HCT116 (cell line): ENCODE measurements at regions not wholly inside any gene's neighbourhood (a gene's known extent, or its start where the extent isn't known, plus 50 kb on each side); places are given as distances from the start of the nearest gene placed in this dataset.

ENCODE experiments used
- ATAC-seq: fragments of 200-7000 bp; cut with Tn5 transposase; 2 replicates; pipeline ENCODE4 v1.9.1; 2020; ENCODE audit warnings: mild to moderate bottlenecking, moderate library complexity
- BruUV-seq: library from RNA; stranded (reverse); fragments of 400-500 nt; replicated peaks from 2 replicates; lab custom pipeline; 2021; lab: Mats Ljungman, UMichigan
- CTCF ChIA-PET: fragments of 300-600 bp; sonication (Branson Sonifier 250); formaldehyde crosslinking; loops from one replicate; lab custom pipeline; 2021; ENCODE audit warnings: antibody characterized with exemption; lab: Charles Lee
- POLR2A ChIA-PET: fragments of 300-600, 350-600 bp; sonication (Branson Sonifier 250); formaldehyde crosslinking; loops from one replicate; lab custom pipeline; 2021; ENCODE audit warnings: antibody characterized with exemption; lab: Charles Lee
- RAD21 ChIA-PET, 2 experiments: fragments of 300-600 bp; sonication (Branson Sonifier 250); formaldehyde crosslinking; loops; one replicate each; lab custom pipeline; 2023; ENCODE audit warnings: low total read pairs in 2 of 2; ENCODE audit not compliant: uncharacterized antibody in 2 of 2, unreplicated experiment in 2 of 2, low non-redundant PET in 1 of 2; lab: Charles Lee
- DNase-seq: peaks from one replicate; pipeline ENCODE4 v3.0.0-alpha.2; 2010; ENCODE audit warnings: low read depth, low spot score
- H2AFZ ChIP-seq: fragments of 200-600 bp; shearing (Covaris generic), sonication (generic); 2 replicates; pipeline ENCODE4 v1.6.1; 2017; ENCODE audit warnings: low read depth, mixed run types, mixed read lengths, antibody characterized with exemption, low read length; ENCODE audit not compliant: poor library complexity, severe bottlenecking
- H3K27ac ChIP-seq: 2 replicates; pipeline ENCODE4 v1.5.1; 2012; ENCODE audit warnings: low read depth, low read length
- H3K27me3 ChIP-seq: fragments of 200-600 bp; sonication (generic); 2 replicates; pipeline ENCODE4 v1.6.1; 2016; ENCODE audit warnings: mixed run types, low read length, mixed read lengths; ENCODE audit not compliant: insufficient read depth
- H3K36me3 ChIP-seq, 2 experiments: fragments of 200-500 bp in 1 of 2; fragments of 200-600 bp in 1 of 2; sonication (Bioruptor generic) in 1 of 2; sonication (generic) in 1 of 2; 2 replicates each; pipeline versions ENCODE4 v1.5.1 to v1.6.1; 2014 to 2016; ENCODE audit warnings: low read length in 2 of 2, inconsistent platforms in 1 of 2, mixed read lengths in 1 of 2, mixed run types in 1 of 2; ENCODE audit not compliant: insufficient read depth in 2 of 2, control insufficient read depth in 1 of 2
- H3K4me1 ChIP-seq, 2 experiments: fragments of 200-600 bp in 1 of 2; sonication (generic) in 1 of 2; 2 replicates each; pipeline versions ENCODE4 v1.5.1 to v1.6.1; 2012 to 2017; ENCODE audit warnings: low read length in 2 of 2, inconsistent platforms in 1 of 2, mild to moderate bottlenecking in 1 of 2, mixed read lengths in 1 of 2, mixed run types in 1 of 2, moderate library complexity in 1 of 2; ENCODE audit not compliant: insufficient read depth in 2 of 2, control insufficient read depth in 1 of 2
- H3K4me2 ChIP-seq: fragments of 200-600 bp; sonication (generic); 2 replicates; pipeline ENCODE4 v1.6.1; 2017; ENCODE audit warnings: mixed run types, low read length, mixed read lengths
- H3K4me3 ChIP-seq, 2 experiments: fragments of 200-600 bp in 1 of 2; sonication (generic) in 1 of 2; replicated peaks in 1 of 2; 2 replicates each; pipeline ENCODE4 v1.5.1; 2011 to 2016; ENCODE audit warnings: low read length in 2 of 2, control low read depth in 1 of 2, low read depth in 1 of 2, mild to moderate bottlenecking in 1 of 2, mixed read lengths in 1 of 2, mixed run types in 1 of 2
- H3K79me2 ChIP-seq: fragments of 200-600 bp; sonication (generic); 2 replicates; pipeline ENCODE4 v1.6.1; 2017; ENCODE audit warnings: mild to moderate bottlenecking, mixed run types, low read length, moderate library complexity, mixed read lengths; ENCODE audit not compliant: insufficient read depth
- H3K9ac ChIP-seq: fragments of 200-600 bp; sonication (generic); 2 replicates; pipeline ENCODE4 v1.6.1; 2016; ENCODE audit warnings: low read length, mixed read lengths
- H3K9me2 ChIP-seq: fragments of 200-600 bp; sonication (generic), shearing (Covaris generic); 2 replicates; pipeline ENCODE4 v1.6.1; 2017; ENCODE audit warnings: mixed run types, mild to moderate bottlenecking, moderate library complexity; ENCODE audit not compliant: insufficient read depth
- H3K9me3 ChIP-seq, 2 experiments: fragments of 200-500 bp in 1 of 2; fragments of 200-600 bp in 1 of 2; sonication (Bioruptor generic) in 1 of 2; sonication (generic) in 1 of 2; 2 replicates each; pipeline ENCODE4 v1.6.1; 2014 to 2017; ENCODE audit warnings: low read length in 2 of 2, mixed read lengths in 2 of 2, inconsistent platforms in 1 of 2, low read depth in 1 of 2, mild to moderate bottlenecking in 1 of 2, mixed run types in 1 of 2, moderate library complexity in 1 of 2; ENCODE audit not compliant: control insufficient read depth in 1 of 2, insufficient read depth in 1 of 2
- H4K20me1 ChIP-seq: fragments of 200-600 bp; sonication (generic), shearing (Covaris generic); 2 replicates; pipeline ENCODE4 v1.6.1; 2017; ENCODE audit warnings: mixed run types, mild to moderate bottlenecking, moderate library complexity; ENCODE audit not compliant: insufficient read depth
- CBX3 ChIP-seq: IDR thresholded peaks from 2 replicates; pipeline ENCODE4 v1.6.1; 2012; ENCODE audit warnings: low read depth
- CTCF ChIP-seq, 3 experiments: fragments of 200-600 bp in 1 of 3; sonication (generic) in 1 of 3; IDR thresholded peaks in 2 of 3; conservative IDR thresholded peaks in 1 of 3; 2 replicates each; pipeline ENCODE4 v1.5.1; 2012 to 2017; ENCODE audit warnings: low read depth in 2 of 3, low read length in 2 of 3, antibody characterized with exemption in 1 of 3, borderline replicate concordance in 1 of 3, control low read depth in 1 of 3, mild to moderate bottlenecking in 1 of 3, mixed read lengths in 1 of 3, mixed run types in 1 of 3, moderate library complexity in 1 of 3; ENCODE audit not compliant: insufficient read depth in 1 of 3
- EGR1 ChIP-seq: IDR thresholded peaks from 2 replicates; pipeline ENCODE4 v1.6.1; 2012; ENCODE audit warnings: low read depth
- ELF1 ChIP-seq: IDR thresholded peaks from 2 replicates; pipeline ENCODE4 v1.6.1; 2012; ENCODE audit warnings: low read depth, borderline replicate concordance
- EZH2 ChIP-seq: fragments of 200-600 bp; sonication (generic); IDR thresholded peaks from 2 replicates; pipeline ENCODE4 v1.6.1; 2017; ENCODE audit warnings: antibody characterized with exemption, mixed run types
- EZH2phosphoT487 ChIP-seq: fragments of 200-600 bp; IDR thresholded peaks from 2 replicates; pipeline ENCODE4 v1.6.1; 2018; ENCODE audit warnings: antibody characterized with exemption, borderline replicate concordance
- JUND ChIP-seq: IDR thresholded peaks from 2 replicates; pipeline ENCODE4 v1.6.1; 2012
- MAX ChIP-seq: IDR thresholded peaks from 2 replicates; pipeline ENCODE4 v1.6.1; 2012
- POLR2A ChIP-seq: IDR thresholded peaks from 2 replicates; pipeline ENCODE4 v1.7.0; 2011; ENCODE audit warnings: borderline replicate concordance; ENCODE audit not compliant: insufficient read depth, insufficient read length; ENCODE audit errors: extremely low read depth
- POLR2AphosphoS5 ChIP-seq: IDR thresholded peaks from 2 replicates; pipeline ENCODE4 v1.6.1; 2011; ENCODE audit warnings: mild to moderate bottlenecking, low read depth, low read length, moderate library complexity
- RAD21 ChIP-seq: IDR thresholded peaks from 2 replicates; pipeline ENCODE4 v1.6.1; 2012; ENCODE audit warnings: low read depth, mild to moderate bottlenecking
- SIN3A ChIP-seq: IDR thresholded peaks from 2 replicates; pipeline ENCODE4 v1.6.1; 2012; ENCODE audit warnings: low read depth
- SRF ChIP-seq: IDR thresholded peaks from 2 replicates; pipeline ENCODE4 v1.6.1; 2012; ENCODE audit warnings: low read depth
- YY1 ChIP-seq: IDR thresholded peaks from 2 replicates; pipeline ENCODE4 v1.6.1; 2011; ENCODE audit warnings: low read length, low read depth, moderate library complexity, mild to moderate bottlenecking; ENCODE audit not compliant: insufficient replicate concordance; ENCODE audit errors: extremely low read depth
- intact Hi-C: fragments of 100-400 bp; cut with micrococcal nuclease; formaldehyde crosslinking; loops from 2 replicates; pipeline ENCODE4 v1.10.0; 2022
- TF ChIP-seq, protein P1 (sequence below): IDR thresholded peaks from 2 replicates; pipeline ENCODE4 v1.6.1; 2011; ENCODE audit warnings: mild to moderate bottlenecking, low read length, moderate library complexity; ENCODE audit not compliant: insufficient replicate concordance; ENCODE audit errors: extremely low read depth

GRCh38 chr2:84077496-84077895, 381.6 kb downstream of the SUCLG1 start:
- Histone ChIP-seq H3K27me3 (no peaks in the 10 kb centered on the region), H3K27ac (no peak overlapping the region), H3K4me3 (no peak overlapping the region), H3K9ac (no peak overlapping the region), H4K20me1 (no peaks in the 10 kb centered on the region), H2AFZ (no peak overlapping the region), H3K9me3 (no peaks in the 10 kb centered on the region), H3K4me1 (no peaks in the 10 kb centered on the region), H3K79me2 (no peaks in the 10 kb centered on the region), H3K9me2 (no peaks in the 10 kb centered on the region), H3K36me3 (no peaks in the 10 kb centered on the region), H3K4me2 (no peak overlapping the region)
- intact Hi-C loops: loop anchor here (2.0 to 10.0 kb wide), 2 partner anchors 55 to 253 kb away; no protein-coding TSS in a partner anchor
- RAD21 ChIA-PET: no interaction called here
- BruUV-seq: no TSS peak
- POLR2A ChIA-PET: no interaction called here
- peak; percentile 16 for DNase-seq
- CTCF ChIA-PET: interaction anchor here (1.0 to 1.8 kb wide), 2 partner anchors 9 to 55 kb away, joined by 3 to 7 read pairs; no protein-coding TSS in a partner anchor
- peak; percentile 87 for ATAC-seq
- peak; percentile 63 for TF ChIP-seq RAD21
- peak in 2 of 3 experiments; percentile 53 to 68; a peak in 3 of 6 replicates for TF ChIP-seq CTCF (IDR thresholded peaks at IDR 0.05 in 2 of 3, conservative IDR thresholded peaks at IDR 0.05 in 1 of 3; ENCODE audit: borderline replicate concordance in 1 of 3, insufficient read depth in 1 of 3, low read depth in 2 of 3, low read length in 2 of 3)
- no peak for TF ChIP-seq EGR1

DNA sequence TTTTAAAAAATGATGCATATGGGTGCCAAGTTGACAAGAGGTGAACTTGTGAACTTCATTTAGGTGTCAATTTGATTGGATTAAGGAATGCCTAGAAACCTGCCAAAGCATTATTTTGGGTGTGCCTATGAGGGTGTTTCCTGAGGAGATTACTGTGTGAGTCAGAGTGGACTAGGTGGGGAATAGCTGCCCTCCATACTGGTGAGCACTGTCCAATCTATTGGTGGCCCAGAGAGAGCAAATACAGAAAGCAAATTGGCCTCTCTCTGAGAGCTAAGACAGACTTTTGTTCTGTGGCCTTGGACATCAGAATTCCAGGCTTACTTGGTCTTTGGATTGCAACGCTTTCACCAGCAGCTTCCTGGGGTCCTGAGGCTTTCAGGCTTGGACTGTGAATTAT, 388.0 kb downstream of the SUCLG1 start:
- Histone ChIP-seq H3K36me3 (no peaks in the 10 kb centered on the region), H3K4me3 (no peak overlapping the region), H4K20me1 (no peaks in the 10 kb centered on the region), H3K79me2 (no peaks in the 10 kb centered on the region), H3K4me1 (no peaks in the 10 kb centered on the region), H3K27me3 (no peaks in the 10 kb centered on the region), H3K27ac (no peak overlapping the region), H3K9me3 (no peaks in the 10 kb centered on the region), H2AFZ (no peak overlapping the region), H3K9me2 (no peaks in the 10 kb centered on the region), H3K4me2 (no peak overlapping the region), H3K9ac (no peak overlapping the region)
- ChIA-PET CTCF (no interaction called here), RAD21 (no interaction called here), POLR2A (no interaction called here)
- no peak for ATAC-seq
- BruUV-seq: no TSS peak
- DNase-seq: no peak
- intact Hi-C loops: loop anchor here (10.0 kb wide), 1 partner anchor 246 kb away; no protein-coding TSS in a partner anchor
- no peak for TF ChIP-seq POLR2A
- TF ChIP-seq YY1: no peak
- no peak for TF ChIP-seq SRF
- TF ChIP-seq MAX: no peak
- no peak for TF ChIP-seq POLR2AphosphoS5
- TF ChIP-seq, protein P1, sequence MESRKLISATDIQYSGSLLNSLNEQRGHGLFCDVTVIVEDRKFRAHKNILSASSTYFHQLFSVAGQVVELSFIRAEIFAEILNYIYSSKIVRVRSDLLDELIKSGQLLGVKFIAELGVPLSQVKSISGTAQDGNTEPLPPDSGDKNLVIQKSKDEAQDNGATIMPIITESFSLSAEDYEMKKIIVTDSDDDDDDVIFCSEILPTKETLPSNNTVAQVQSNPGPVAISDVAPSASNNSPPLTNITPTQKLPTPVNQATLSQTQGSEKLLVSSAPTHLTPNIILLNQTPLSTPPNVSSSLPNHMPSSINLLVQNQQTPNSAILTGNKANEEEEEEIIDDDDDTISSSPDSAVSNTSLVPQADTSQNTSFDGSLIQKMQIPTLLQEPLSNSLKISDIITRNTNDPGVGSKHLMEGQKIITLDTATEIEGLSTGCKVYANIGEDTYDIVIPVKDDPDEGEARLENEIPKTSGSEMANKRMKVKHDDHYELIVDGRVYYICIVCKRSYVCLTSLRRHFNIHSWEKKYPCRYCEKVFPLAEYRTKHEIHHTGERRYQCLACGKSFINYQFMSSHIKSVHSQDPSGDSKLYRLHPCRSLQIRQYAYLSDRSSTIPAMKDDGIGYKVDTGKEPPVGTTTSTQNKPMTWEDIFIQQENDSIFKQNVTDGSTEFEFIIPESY: no peak
- no peak for TF ChIP-seq JUND
- no peak for TF ChIP-seq ELF1
- no peak for TF ChIP-seq SIN3A
- no peak for TF ChIP-seq CBX3
- no peak for TF ChIP-seq EZH2phosphoT487
- TF ChIP-seq EZH2: no peak
